Liver (tissue), 7 donors: ENCODE measurements at regions not wholly inside any gene's neighbourhood (a gene's known extent, or its start where the extent isn't known, plus 50 kb on each side); places are given as distances from the start of the nearest gene placed in this dataset.

Experiments used
- DNase-seq: peaks from one replicate; pipeline ENCODE4 v3.0.0-alpha.2; 2017; ENCODE audit warnings: low spot score
- H3K27ac ChIP-seq, 2 donors: one replicate each; pipeline ENCODE4 v1.7.0; 2013; ENCODE audit warnings: inconsistent platforms in 2 of 2, low read length in 2 of 2, control low read depth in 1 of 2, low read depth in 1 of 2, mild to moderate bottlenecking in 1 of 2
- H3K27me3 ChIP-seq, 4 donors: one replicate each; pipeline versions ENCODE4 v1.6.1 to v1.7.0; 2013; ENCODE audit warnings: low read length in 3 of 4, inconsistent platforms in 1 of 4, mild to moderate bottlenecking in 1 of 4, moderate library complexity in 1 of 4; ENCODE audit not compliant: control insufficient read depth in 4 of 4, insufficient read depth in 4 of 4
- H3K36me3 ChIP-seq, 4 donors: one replicate each; pipeline versions ENCODE4 v1.6.1 to v1.7.0; 2013; ENCODE audit warnings: low read length in 3 of 4, mild to moderate bottlenecking in 3 of 4, low read depth in 1 of 4, moderate library complexity in 1 of 4; ENCODE audit not compliant: control insufficient read depth in 4 of 4, insufficient read depth in 3 of 4
- H3K4me1 ChIP-seq, 4 donors: one replicate each; pipeline versions ENCODE4 v1.6.1 to v1.7.0; 2013; ENCODE audit warnings: low read length in 3 of 4, mild to moderate bottlenecking in 3 of 4, moderate library complexity in 1 of 4; ENCODE audit not compliant: control insufficient read depth in 4 of 4, insufficient read depth in 4 of 4
- H3K4me3 ChIP-seq, 3 donors: one replicate each; pipeline versions ENCODE4 v1.6.1 to v1.7.0; 2013; ENCODE audit warnings: low read length in 3 of 3, control low read depth in 1 of 3, low read depth in 1 of 3, mild to moderate bottlenecking in 1 of 3
- H3K9ac ChIP-seq, 2 donors: one replicate each; pipeline ENCODE4 v1.7.0; 2013; ENCODE audit warnings: low read length in 2 of 2, mild to moderate bottlenecking in 2 of 2, moderate library complexity in 2 of 2, control low read depth in 1 of 2, low read depth in 1 of 2
- H3K9me3 ChIP-seq, 4 donors: one replicate each; pipeline versions ENCODE4 v1.6.1 to v1.7.0; 2013; ENCODE audit warnings: low read length in 3 of 4; ENCODE audit not compliant: control insufficient read depth in 4 of 4
- ATF3 ChIP-seq: IDR thresholded peaks from 2 replicates; pipeline ENCODE4 v1.6.1; 2016; ENCODE audit warnings: antibody characterized with exemption
- EGR1 ChIP-seq, 2 donors: IDR thresholded peaks; 2 replicates each; pipeline ENCODE4 v1.6.1; 2016 to 2018; ENCODE audit warnings: antibody characterized with exemption in 2 of 2, low read depth in 2 of 2
- FOXA1 ChIP-seq: IDR thresholded peaks from 2 replicates; pipeline ENCODE4 v1.6.1; 2016; ENCODE audit warnings: antibody characterized with exemption
- FOXA2 ChIP-seq: IDR thresholded peaks from 2 replicates; pipeline ENCODE4 v1.6.1; 2016; ENCODE audit warnings: antibody characterized with exemption
- GABPA ChIP-seq, 2 donors: IDR thresholded peaks in 1 of 2; conservative IDR thresholded peaks in 1 of 2; 2 replicates each; pipeline ENCODE4 v1.6.1; 2016; ENCODE audit warnings: antibody characterized with exemption in 2 of 2, mild to moderate bottlenecking in 1 of 2, moderate library complexity in 1 of 2
- HNF4A ChIP-seq, 2 donors: conservative IDR thresholded peaks; 2 replicates each; pipeline ENCODE4 v1.6.1; 2016; ENCODE audit warnings: antibody characterized with exemption in 2 of 2, mild to moderate bottlenecking in 2 of 2
- HNF4G ChIP-seq: IDR thresholded peaks from 2 replicates; pipeline ENCODE4 v1.6.1; 2016; ENCODE audit warnings: antibody characterized with exemption
- MAX ChIP-seq: IDR thresholded peaks from 2 replicates; pipeline ENCODE4 v1.6.1; 2016; ENCODE audit warnings: antibody characterized with exemption
- NR2F2 ChIP-seq: IDR thresholded peaks from 2 replicates; pipeline ENCODE4 v1.6.1; 2016; ENCODE audit warnings: antibody characterized with exemption
- REST ChIP-seq: IDR thresholded peaks from 2 replicates; pipeline ENCODE4 v1.6.1; 2016; ENCODE audit warnings: antibody characterized with exemption, mild to moderate bottlenecking
- TAF1 ChIP-seq: conservative IDR thresholded peaks from 2 replicates; pipeline ENCODE4 v1.6.1; 2016; ENCODE audit warnings: antibody characterized with exemption, mild to moderate bottlenecking
- YY1 ChIP-seq: IDR thresholded peaks from 2 replicates; pipeline ENCODE4 v1.6.1; 2016; ENCODE audit warnings: antibody characterized with exemption, mild to moderate bottlenecking
- ZBTB33 ChIP-seq: IDR thresholded peaks from 2 replicates; pipeline ENCODE4 v1.6.1; 2016; ENCODE audit warnings: antibody characterized with exemption
- WGBS: extraction: QIAGEN DNeasy Blood & Tissue Kit; methylation state at CpG from one replicate; pipeline ENCODE4 v1.1.7; 2013; 5-methylcytosine and 5-hydroxymethylcytosine counted together
- donor health status: healthy.
- donor health status: healthy.
- donor health status: healthy.
- donor health status: healthy.

- no peaks in the 10 kb centered on the region for H3K27me3 ChIP-seq
- no peaks in the 10 kb centered on the region for H3K9me3 ChIP-seq
- H3K4me1 ChIP-seq: peaks cover 0 to 3% (median under 1%) of the 10 kb centered on the region in 4 donors
- no peak for TF ChIP-seq FOXA2
- no peak for TF ChIP-seq TAF1
- no peak for TF ChIP-seq YY1
- no peak for TF ChIP-seq FOXA1
- no peak for TF ChIP-seq NR2F2
- TF ChIP-seq MAX: no peak
- no peak for TF ChIP-seq HNF4G
- TF ChIP-seq GABPA (IDR thresholded peaks at IDR 0.05 in 1 of 2, conservative IDR thresholded peaks at IDR 0.05 in 1 of 2): no peak
- no peak for TF ChIP-seq HNF4A (conservative IDR thresholded peaks at IDR 0.05)
- 84% methylated on average over 2 of the region's 2 CpGs for WGBS
- no peaks in the 10 kb centered on the region for H3K36me3 ChIP-seq
- H3K4me3 ChIP-seq: no peak overlapping the region
- no peak overlapping the region for H3K27ac ChIP-seq
- no peak overlapping the region for H3K9ac ChIP-seq
- DNase-seq: no peak
Observed at GRCh38 chr11:25432376-25432775, 899.6 kb upstream of the ANO3 start.

- no peak overlapping the region for H3K4me3 ChIP-seq
- H3K4me1 ChIP-seq: peaks cover 0 to 3% (median under 1%) of the 10 kb centered on the region in 4 donors
- TF ChIP-seq FOXA1: no peak
- no peak for TF ChIP-seq GABPA (IDR thresholded peaks at IDR 0.05 in 1 of 2, conservative IDR thresholded peaks at IDR 0.05 in 1 of 2)
- no peak for TF ChIP-seq ZBTB33
- TF ChIP-seq ATF3: no peak
- no peak for TF ChIP-seq TAF1
- no peak for TF ChIP-seq MAX
- TF ChIP-seq REST: no peak
- no peak for TF ChIP-seq EGR1 (IDR thresholded peaks at IDR 0.05; ENCODE audit: low read depth in 2 of 2)
- DNase-seq: no peak
- H3K9me3 ChIP-seq: no peaks in the 10 kb centered on the region
- no peaks in the 10 kb centered on the region for H3K27me3 ChIP-seq
- H3K9ac ChIP-seq: no peak overlapping the region
- no peaks in the 10 kb centered on the region for H3K36me3 ChIP-seq
- WGBS: 25% methylated on average over 1 of the region's 1 CpG
- no peak overlapping the region for H3K27ac ChIP-seq
Observed at GRCh38 chr11:25435197-25435596, 896.7 kb upstream of the ANO3 start.
